Heart right ventricle (tissue), 16 donors: ENCODE measurements at regions not wholly inside any gene's neighbourhood (a gene's known extent, or its start where the extent isn't known, plus 50 kb on each side); places are given as distances from the start of the nearest gene placed in this dataset.

Source experiments
- ATAC-seq, 8 donors: fragments of 200-7000 bp; cut with Tn5 transposase; one replicate each; pipeline ENCODE4 v1.9.1; 2020; ENCODE audit warnings: mild to moderate bottlenecking in 8 of 8, moderate library complexity in 8 of 8, moderate number of reproducible peaks in 1 of 8
- DNase-seq, 2 donors: peaks; one replicate each; pipeline ENCODE4 v3.0.0-alpha.2; 2020
- H3K27ac ChIP-seq, 10 donors: fragments of 200-600 bp; sonication (generic) in 2 of 10; one replicate each; pipeline versions ENCODE4 v1.5.0 to v1.8.0; 2020 to 2022; ENCODE audit warnings: mild to moderate bottlenecking in 3 of 10
- H3K27me3 ChIP-seq, 7 donors: fragments of 200-600 bp; one replicate each; pipeline ENCODE4 v1.8.0; 2021 to 2022; ENCODE audit warnings: mild to moderate bottlenecking in 2 of 7
- H3K36me3 ChIP-seq, 9 donors: fragments of 200-600 bp; sonication (generic) in 1 of 9; one replicate each; pipeline versions ENCODE4 v1.5.0 to v1.8.0; 2020 to 2022; ENCODE audit warnings: mild to moderate bottlenecking in 2 of 9
- H3K4me1 ChIP-seq, 9 donors: fragments of 200-600 bp; sonication (generic) in 1 of 9; one replicate each; pipeline versions ENCODE4 v1.5.0 to v1.8.0; 2020 to 2022; ENCODE audit warnings: mild to moderate bottlenecking in 4 of 9
- H3K4me3 ChIP-seq, 10 donors: fragments of 200-600 bp; sonication (generic) in 2 of 10; one replicate each; pipeline versions ENCODE4 v1.5.0 to v1.8.0; 2020 to 2022; ENCODE audit warnings: mild to moderate bottlenecking in 7 of 10, moderate library complexity in 2 of 10
- H3K9me3 ChIP-seq, 11 donors: fragments of 200-600 bp in 10 of 11; sonication (generic) in 2 of 11; one replicate each; pipeline versions ENCODE4 v1.5.0 to v1.8.0; 2013 to 2022; ENCODE audit warnings: mild to moderate bottlenecking in 2 of 11, control low read depth in 1 of 11, moderate library complexity in 1 of 11
- CTCF ChIP-seq, 9 donors: fragments of 200-600 bp; sonication (generic) in 2 of 9; IDR thresholded peaks; one replicate each; pipeline versions ENCODE4 v1.5.0 to v1.8.0; 2021 to 2022; ENCODE audit warnings: antibody characterized with exemption in 9 of 9, mild to moderate bottlenecking in 5 of 9, moderate library complexity in 1 of 9
- WGBS, 2 donors: extraction: QIAGEN DNeasy Blood & Tissue Kit; methylation state at CpG; one replicate each; pipeline ENCODE4 v1.1.7; 2013; ENCODE audit warnings: inconsistent platforms in 1 of 2; 5-methylcytosine and 5-hydroxymethylcytosine counted together
- intact Hi-C, 10 donors: fragments of 100-400 bp; cut with DNase I; formaldehyde crosslinking; loops; one replicate each; pipeline versions ENCODE4 v1.11.1 to v1.14.2; 2022
- donor health status: Arrhythmogenic right ventricular cardiomyopathy.
- donor health status: ischemic (EF 13 %, LVEDD 7.1; RV severe dilation, severe dysfunction).
- donor health status: healthy with polysubstance abuse.
- donor health status: DM: no; HTN: yes; CAD: no.
- donor health status: DM: no; HTN: no; CAD: no.
- donor health status: ischemic (EF 25% LVEDD 6.9; RV normal size, moderate dysfunction).
- donor health status: ischemic (EF 25% LVEDD 5.7; RV mildly dilated, moderate dysfunction).
- donor health status: healthy.
- donor health status: DM: yes; HTN: yes; CAD: no.
- donor health status: Ischemic cardiomyopathy.
- donor health status: ischemic (EF 35%, LVEDD 5.7; RV mildly dilated, moderate dysfunction).
- donor health status: nonischemic (EF 11% LVEDD 7.7; RV severe dilation, severe dysfunction).
- donor health status: DM: yes; HTN: yes; CAD: no.
- donor health status: PGD.
- donor health status: ischemic (EF 29% LVEDD 5.4; RV normal size, mild dysfunction).
- donor health status: nonischemic (EF 23%, LVEDD 6.1; RV moderate dilation, normal function).

- intact Hi-C loops, result no loop called here
- DNase-seq, result no peak
- no peak for TF ChIP-seq CTCF (IDR thresholded peaks at IDR 0.05)
- H3K9me3 ChIP-seq, result no peaks in the 10 kb centered on the region
- ATAC-seq, result no peak
- H3K27ac ChIP-seq, result no peak overlapping the region
- H3K4me1 ChIP-seq, result no peaks in the 10 kb centered on the region
- H3K27me3 ChIP-seq, result no peaks in the 10 kb centered on the region
- no peak overlapping the region for H3K4me3 ChIP-seq
- WGBS, 2 donors, result 81 to 84% methylated on average over 1 of the region's 1 CpG
- H3K36me3 ChIP-seq, result no peaks in the 10 kb centered on the region
Observed at GRCh38 chr16:51924744-51925143, 622.2 kb downstream of the TOX3 start.

GRCh38 chr16:51922476-51922875 lies 624.5 kb downstream of the TOX3 start:
- Histone ChIP-seq H3K4me1 (no peaks in the 10 kb centered on the region), H3K36me3 (no peaks in the 10 kb centered on the region), H3K4me3 (no peak overlapping the region), H3K27ac (no peak overlapping the region), H3K27me3 (no peaks in the 10 kb centered on the region), H3K9me3 (no peaks in the 10 kb centered on the region)
- DNase-seq, result no peak
- TF ChIP-seq CTCF (IDR thresholded peaks at IDR 0.05), result no peak
- intact Hi-C loops, result no loop called here
- ATAC-seq, result no peak
- 79 to 84% methylated on average over 3 of the region's 3 CpGs for WGBS, 2 donors

GRCh38 chr16:51919736-51920135 lies 627.2 kb downstream of the TOX3 start:
- TF ChIP-seq CTCF (IDR thresholded peaks at IDR 0.05), result no peak
- no peak for ATAC-seq
- Histone ChIP-seq H3K4me1 (no peaks in the 10 kb centered on the region), H3K4me3 (no peak overlapping the region), H3K9me3 (no peaks in the 10 kb centered on the region), H3K27me3 (no peaks in the 10 kb centered on the region), H3K27ac (no peak overlapping the region), H3K36me3 (no peaks in the 10 kb centered on the region)
- no peak for DNase-seq
- intact Hi-C loops, result no loop called here
- 77 to 80% methylated on average over 4 of the region's 4 CpGs for WGBS, 2 donors

GRCh38 chr16:51916814-51917213 lies 630.1 kb downstream of the TOX3 start:
- H3K27ac ChIP-seq, result no peak overlapping the region
- no peaks in the 10 kb centered on the region for H3K27me3 ChIP-seq
- H3K4me3 ChIP-seq, result no peak overlapping the region
- intact Hi-C loops, result no loop called here
- DNase-seq, result no peak
- WGBS, 2 donors, result 67 to 75% methylated on average over 2 of the region's 2 CpGs
- no peaks in the 10 kb centered on the region for H3K4me1 ChIP-seq
- H3K9me3 ChIP-seq, result no peaks in the 10 kb centered on the region
- no peaks in the 10 kb centered on the region for H3K36me3 ChIP-seq
- no peak for ATAC-seq
- no peak for TF ChIP-seq CTCF (IDR thresholded peaks at IDR 0.05)

GRCh38 chr16:51916231-51916630 lies 630.7 kb downstream of the TOX3 start:
- WGBS, 2 donors, result 61 to 67% methylated on average over 4 of the region's 4 CpGs
- intact Hi-C loops, result no loop called here
- Histone ChIP-seq H3K27me3 (no peaks in the 10 kb centered on the region), H3K9me3 (no peaks in the 10 kb centered on the region), H3K36me3 (no peaks in the 10 kb centered on the region), H3K4me1 (no peaks in the 10 kb centered on the region), H3K4me3 (no peak overlapping the region), H3K27ac (no peak overlapping the region)
- no peak for TF ChIP-seq CTCF (IDR thresholded peaks at IDR 0.05)
- no peak for DNase-seq
- ATAC-seq, result no peak
